A549 (cell line): ENCODE measurements at regions not wholly inside any gene's neighbourhood (a gene's known extent, or its start where the extent isn't known, plus 50 kb on each side); places are given as distances from the start of the nearest gene placed in this dataset.

ENCODE experiments used
- TF ChIP-seq, protein P1 (sequence below): fragments of >200 bp; sonication (Bioruptor Twin); formaldehyde crosslinking; IDR thresholded peaks from 3 replicates; pipeline ENCODE4 v1.5.1; 2016
- TF ChIP-seq, protein P2 (sequence below): fragments of >200 bp; sonication (Bioruptor Twin); formaldehyde crosslinking; IDR thresholded peaks from 3 replicates; pipeline ENCODE4 v1.6.1; 2016

DNA sequence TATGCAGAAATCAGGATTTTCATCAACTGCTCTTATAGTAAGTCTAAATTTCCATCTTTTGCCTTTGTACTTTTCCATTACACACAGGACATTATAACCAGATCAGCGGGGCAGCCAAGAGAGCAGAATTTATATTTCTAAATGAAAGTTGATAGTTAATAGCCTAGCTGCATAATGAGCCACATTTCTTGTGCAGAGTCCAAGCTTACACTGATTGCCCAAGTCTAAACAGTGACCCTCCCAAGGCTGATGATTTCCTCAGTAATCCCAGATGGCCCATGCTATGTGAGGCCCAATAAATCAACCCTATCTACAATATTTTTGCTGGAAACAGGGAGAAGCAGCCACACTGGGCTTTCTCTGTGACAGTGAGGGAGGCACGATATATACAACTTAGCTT, 475.8 kb upstream of the KCNMB2 start:
- TF ChIP-seq, protein P1, sequence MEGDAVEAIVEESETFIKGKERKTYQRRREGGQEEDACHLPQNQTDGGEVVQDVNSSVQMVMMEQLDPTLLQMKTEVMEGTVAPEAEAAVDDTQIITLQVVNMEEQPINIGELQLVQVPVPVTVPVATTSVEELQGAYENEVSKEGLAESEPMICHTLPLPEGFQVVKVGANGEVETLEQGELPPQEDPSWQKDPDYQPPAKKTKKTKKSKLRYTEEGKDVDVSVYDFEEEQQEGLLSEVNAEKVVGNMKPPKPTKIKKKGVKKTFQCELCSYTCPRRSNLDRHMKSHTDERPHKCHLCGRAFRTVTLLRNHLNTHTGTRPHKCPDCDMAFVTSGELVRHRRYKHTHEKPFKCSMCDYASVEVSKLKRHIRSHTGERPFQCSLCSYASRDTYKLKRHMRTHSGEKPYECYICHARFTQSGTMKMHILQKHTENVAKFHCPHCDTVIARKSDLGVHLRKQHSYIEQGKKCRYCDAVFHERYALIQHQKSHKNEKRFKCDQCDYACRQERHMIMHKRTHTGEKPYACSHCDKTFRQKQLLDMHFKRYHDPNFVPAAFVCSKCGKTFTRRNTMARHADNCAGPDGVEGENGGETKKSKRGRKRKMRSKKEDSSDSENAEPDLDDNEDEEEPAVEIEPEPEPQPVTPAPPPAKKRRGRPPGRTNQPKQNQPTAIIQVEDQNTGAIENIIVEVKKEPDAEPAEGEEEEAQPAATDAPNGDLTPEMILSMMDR = no peak
- TF ChIP-seq, protein P2, sequence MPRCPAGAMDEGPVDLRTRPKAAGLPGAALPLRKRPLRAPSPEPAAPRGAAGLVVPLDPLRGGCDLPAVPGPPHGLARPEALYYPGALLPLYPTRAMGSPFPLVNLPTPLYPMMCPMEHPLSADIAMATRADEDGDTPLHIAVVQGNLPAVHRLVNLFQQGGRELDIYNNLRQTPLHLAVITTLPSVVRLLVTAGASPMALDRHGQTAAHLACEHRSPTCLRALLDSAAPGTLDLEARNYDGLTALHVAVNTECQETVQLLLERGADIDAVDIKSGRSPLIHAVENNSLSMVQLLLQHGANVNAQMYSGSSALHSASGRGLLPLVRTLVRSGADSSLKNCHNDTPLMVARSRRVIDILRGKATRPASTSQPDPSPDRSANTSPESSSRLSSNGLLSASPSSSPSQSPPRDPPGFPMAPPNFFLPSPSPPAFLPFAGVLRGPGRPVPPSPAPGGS = no peak
